RPMI7951 (cell line): ENCODE measurements at regions not wholly inside any gene's neighbourhood (a gene's known extent, or its start where the extent isn't known, plus 50 kb on each side); places are given as distances from the start of the nearest gene placed in this dataset.
A peak's percentile ranks its signal among the peaks of the same experiment; 100 is the strongest.

Experiments
- DNase-seq: peaks from one replicate; pipeline ENCODE4 v3.0.0-alpha.2; 2012; ENCODE audit warnings: low read depth

DNA sequence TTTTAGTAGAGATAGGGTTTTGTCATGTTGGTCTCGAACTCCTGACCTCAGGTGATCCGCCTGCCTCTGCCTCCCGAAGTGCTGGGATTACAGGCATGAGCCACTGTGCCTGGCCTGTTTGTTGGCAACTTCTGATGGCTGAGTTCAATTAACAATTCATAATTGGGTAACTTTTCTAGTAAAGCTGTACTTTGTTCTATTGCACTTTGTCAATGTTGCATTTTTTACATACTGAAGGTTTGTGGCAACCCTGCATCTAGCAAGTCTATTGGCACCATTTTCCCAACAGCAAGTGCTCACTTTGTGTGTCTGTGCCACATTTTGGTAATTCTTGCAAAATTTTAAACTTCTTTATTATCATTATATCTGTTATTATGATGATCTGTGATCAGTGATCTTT lies 64.5 kb upstream of the USP24 start:
- DNase-seq, result no peak

DNA sequence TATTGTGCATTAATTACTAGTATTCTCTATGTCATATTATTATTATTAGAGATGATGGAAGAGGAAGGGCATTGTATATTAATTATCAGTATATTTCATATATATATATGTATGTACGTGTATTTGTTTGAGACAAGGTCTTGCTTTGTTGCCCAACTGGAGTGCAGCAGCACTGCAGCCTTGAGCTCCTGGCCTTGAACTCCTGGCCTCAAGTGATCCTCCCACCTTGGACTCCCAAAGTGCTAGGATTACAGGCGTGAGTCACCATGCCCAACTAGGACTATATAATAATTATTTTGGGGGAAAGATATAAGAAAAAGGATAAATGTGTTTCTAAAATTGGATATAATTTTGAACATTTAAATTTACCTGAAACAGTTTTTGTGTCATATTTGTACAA lies 63.2 kb upstream of the USP24 start:
- no peak for DNase-seq

DNA sequence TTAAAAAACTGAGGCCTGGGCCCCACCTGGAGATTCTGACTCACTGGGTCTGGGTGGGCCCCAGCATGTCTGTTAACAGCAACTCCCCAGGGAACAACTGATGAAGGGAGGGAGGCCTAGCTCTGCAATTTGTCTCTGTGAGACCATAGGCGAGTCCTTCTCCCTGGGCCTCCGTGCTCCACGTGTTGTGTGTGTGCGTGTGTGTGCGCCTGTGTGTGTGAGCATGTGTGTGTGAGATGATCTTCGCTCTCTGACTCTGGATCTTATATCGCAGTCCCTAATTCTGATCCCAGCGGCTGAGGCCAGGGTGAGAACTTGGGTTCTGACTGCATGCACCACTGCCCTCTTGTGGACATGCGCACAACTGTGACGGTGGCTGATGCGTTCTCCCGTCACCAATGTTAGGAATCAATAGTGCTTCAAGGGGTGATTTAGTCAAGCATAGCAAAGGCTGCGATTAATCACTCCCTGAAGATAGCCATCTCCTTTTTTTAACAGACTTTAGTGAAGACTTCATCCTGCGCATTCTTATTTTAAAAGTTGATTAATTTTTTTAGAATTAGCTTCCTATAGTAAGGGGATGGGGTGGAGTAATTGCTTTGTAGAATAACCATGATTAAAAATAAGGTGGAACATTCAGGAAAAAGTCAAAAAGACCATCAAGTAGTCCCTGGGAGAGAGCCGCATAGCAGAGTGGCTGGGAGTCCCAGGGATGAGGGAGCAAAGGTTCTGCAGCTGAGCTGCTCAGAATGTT lies 62.4 kb upstream of the USP24 start:
- peak; percentile 73 for DNase-seq

DNA sequence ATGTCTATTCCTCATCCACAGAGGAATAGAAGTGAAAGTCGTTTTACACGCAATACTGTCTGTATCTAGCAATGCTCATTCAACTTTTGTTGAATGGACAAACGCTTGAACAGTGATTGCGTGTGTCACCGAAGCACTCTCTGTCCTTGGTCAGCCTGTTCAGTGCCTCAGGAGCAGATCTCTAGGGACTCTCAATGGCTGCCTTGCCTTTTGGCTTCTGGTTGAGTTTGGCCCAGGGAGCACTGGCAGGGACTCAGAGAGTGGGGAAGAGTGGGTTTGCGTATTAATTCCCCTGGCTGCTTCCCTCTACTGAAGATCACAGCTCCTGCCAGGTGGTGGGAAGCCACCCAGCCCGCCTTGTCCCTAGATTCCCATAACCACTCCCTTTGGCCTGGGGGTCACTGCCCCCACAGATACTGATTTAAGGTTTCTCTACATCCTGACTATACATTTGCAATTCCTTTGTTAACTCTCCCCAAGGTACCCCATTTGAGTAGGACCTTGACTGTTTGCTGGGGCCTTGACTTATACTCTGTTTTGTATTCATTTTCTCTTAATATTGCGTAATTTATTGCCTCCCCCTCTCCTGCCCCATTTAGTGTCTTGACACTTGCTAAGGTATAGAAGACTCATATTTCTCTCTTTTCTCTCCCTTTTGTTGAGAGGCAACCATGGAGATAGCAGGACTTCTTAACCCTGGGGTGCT lies 61.7 kb upstream of the USP24 start:
- DNase-seq, result no peak

DNA sequence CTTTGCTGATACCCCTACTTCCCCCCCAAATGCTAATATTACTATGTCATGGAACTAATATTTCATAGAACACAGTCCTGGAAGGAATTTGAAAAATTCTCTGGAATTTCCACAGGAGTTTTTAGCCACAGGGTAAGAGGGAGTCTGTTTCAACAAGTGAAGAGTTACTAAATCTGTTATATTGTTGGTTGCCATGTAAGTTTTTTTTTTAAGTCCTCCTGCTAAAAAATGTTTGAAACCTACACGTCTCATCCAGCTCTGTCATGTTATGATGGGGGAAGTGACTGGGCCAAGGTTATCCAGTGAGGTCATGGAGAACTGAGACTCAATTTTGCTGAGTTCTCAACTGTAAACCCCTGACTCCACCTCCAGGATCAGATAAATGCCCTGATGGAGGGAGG lies 60.8 kb upstream of the USP24 start:
- DNase-seq, result no peak

GRCh38 chr1:55275151-55275748 lies 60.1 kb upstream of the USP24 start:
- DNase-seq, result peak; percentile 42

DNA sequence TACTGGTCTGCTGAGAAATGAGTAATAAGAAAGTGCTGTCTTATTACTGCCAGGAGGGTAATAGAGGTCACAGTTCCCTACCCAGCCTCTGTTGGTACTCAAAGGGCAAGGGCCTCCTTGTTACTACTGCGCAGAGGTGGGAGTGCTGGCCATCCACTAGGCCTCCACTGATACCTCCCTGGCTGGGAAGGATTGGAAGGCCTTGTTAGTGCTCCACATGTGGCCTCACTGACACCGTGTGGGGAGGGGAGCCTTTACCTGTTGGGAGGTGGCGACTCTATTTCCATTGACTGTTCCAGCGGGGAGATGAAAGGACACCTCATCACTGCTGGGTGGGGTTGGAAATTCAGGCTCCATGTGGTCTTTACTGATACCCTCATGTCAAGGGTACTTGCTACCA lies 57.8 kb upstream of the USP24 start:
- no peak for DNase-seq
